Gastroesophageal sphincter (tissue), 3 donors: ENCODE measurements at regions not wholly inside any gene's neighbourhood (a gene's known extent, or its start where the extent isn't known, plus 50 kb on each side); places are given as distances from the start of the nearest gene placed in this dataset.

ENCODE experiments used
- EP300 ChIP-seq: sonication (generic); formaldehyde crosslinking; IDR thresholded peaks from one replicate; pipeline ENCODE4 v1.6.1; 2017; ENCODE audit warnings: antibody characterized with exemption, mild to moderate bottlenecking
- POLR2A ChIP-seq, 2 donors: fragments of 450-650 bp; IDR thresholded peaks; one replicate each; pipeline ENCODE4 v1.6.1; 2017; ENCODE audit warnings: antibody characterized with exemption in 2 of 2, mild to moderate bottlenecking in 2 of 2, moderate library complexity in 1 of 2
- POLR2AphosphoS5 ChIP-seq: sonication (generic); formaldehyde crosslinking; IDR thresholded peaks from one replicate; pipeline ENCODE4 v1.6.1; 2017; ENCODE audit warnings: antibody characterized with exemption
- TF ChIP-seq, protein P1 (sequence below), 4 experiments: fragments of 200-600 bp in 2 of 4; fragments of 450-650 bp in 2 of 4; sonication (generic) in 1 of 4; IDR thresholded peaks; one replicate each; pipeline ENCODE4 v1.5.1; 2017 to 2019; ENCODE audit warnings: antibody characterized with exemption in 4 of 4, mild to moderate bottlenecking in 2 of 4, moderate library complexity in 2 of 4

DNA sequence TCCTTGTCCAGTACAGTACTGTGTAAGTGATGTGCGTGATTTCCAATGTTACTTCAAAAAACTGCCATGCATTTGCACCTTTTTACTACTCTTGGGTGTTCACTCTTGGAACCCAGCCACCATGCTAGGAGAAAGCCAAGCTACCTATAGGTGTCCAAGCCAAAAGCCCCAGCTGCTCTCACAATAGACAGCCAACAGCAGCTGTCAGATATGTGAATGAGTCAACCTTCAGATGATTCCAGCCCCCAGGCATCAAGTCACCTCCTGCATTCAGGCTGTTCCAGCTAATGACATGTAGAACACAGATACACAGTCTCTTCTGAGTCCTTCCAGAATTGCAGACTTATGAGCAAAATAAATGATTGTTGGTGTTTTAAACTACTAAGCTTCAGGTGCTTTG is 417.7 kb upstream of the TGFBR2 start:
- TF ChIP-seq, protein P1, sequence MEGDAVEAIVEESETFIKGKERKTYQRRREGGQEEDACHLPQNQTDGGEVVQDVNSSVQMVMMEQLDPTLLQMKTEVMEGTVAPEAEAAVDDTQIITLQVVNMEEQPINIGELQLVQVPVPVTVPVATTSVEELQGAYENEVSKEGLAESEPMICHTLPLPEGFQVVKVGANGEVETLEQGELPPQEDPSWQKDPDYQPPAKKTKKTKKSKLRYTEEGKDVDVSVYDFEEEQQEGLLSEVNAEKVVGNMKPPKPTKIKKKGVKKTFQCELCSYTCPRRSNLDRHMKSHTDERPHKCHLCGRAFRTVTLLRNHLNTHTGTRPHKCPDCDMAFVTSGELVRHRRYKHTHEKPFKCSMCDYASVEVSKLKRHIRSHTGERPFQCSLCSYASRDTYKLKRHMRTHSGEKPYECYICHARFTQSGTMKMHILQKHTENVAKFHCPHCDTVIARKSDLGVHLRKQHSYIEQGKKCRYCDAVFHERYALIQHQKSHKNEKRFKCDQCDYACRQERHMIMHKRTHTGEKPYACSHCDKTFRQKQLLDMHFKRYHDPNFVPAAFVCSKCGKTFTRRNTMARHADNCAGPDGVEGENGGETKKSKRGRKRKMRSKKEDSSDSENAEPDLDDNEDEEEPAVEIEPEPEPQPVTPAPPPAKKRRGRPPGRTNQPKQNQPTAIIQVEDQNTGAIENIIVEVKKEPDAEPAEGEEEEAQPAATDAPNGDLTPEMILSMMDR (IDR thresholded peaks at IDR 0.05), result no peak
- TF ChIP-seq POLR2AphosphoS5 (no peak), POLR2A (IDR thresholded peaks at IDR 0.05) (no peak), EP300 (no peak)
